ENCODE measurements at regions not wholly inside any gene's neighbourhood (a gene's known extent, or its start where the extent isn't known, plus 50 kb on each side); places are given as distances from the start of the nearest gene placed in this dataset.

- TF ChIP-seq SUZ12 (IDR thresholded peaks at IDR 0.05; ENCODE audit: extremely low read depth, insufficient read depth, insufficient read length) (no peak), ZNF274 (IDR thresholded peaks at IDR 0.05; ENCODE audit: low read depth, low read length) (no peak)
These were observed 1215.5 kb upstream of the PCDH20 start for GRCh38 chr13:62631124-62631523.
